Vagina (tissue), 2 donors: ENCODE measurements at regions not wholly inside any gene's neighbourhood (a gene's known extent, or its start where the extent isn't known, plus 50 kb on each side); places are given as distances from the start of the nearest gene placed in this dataset.

ENCODE experiments used
- POLR2A ChIP-seq, 2 donors: fragments of 450-650 bp; IDR thresholded peaks; one replicate each; pipeline ENCODE4 v1.6.1; 2017; ENCODE audit warnings: antibody characterized with exemption in 2 of 2, mild to moderate bottlenecking in 2 of 2, moderate library complexity in 2 of 2
- POLR2AphosphoS5 ChIP-seq, 2 donors: sonication (generic); formaldehyde crosslinking; IDR thresholded peaks; one replicate each; pipeline ENCODE4 v1.9.0; 2017; ENCODE audit warnings: antibody characterized with exemption in 2 of 2, mild to moderate bottlenecking in 2 of 2, low read depth in 1 of 2; ENCODE audit not compliant: insufficient read depth in 1 of 2
- TF ChIP-seq, protein P1 (sequence below), 3 experiments: fragments of 450-650 bp in 2 of 3; fragments of 200-600 bp in 1 of 3; sonication (generic) in 1 of 3; IDR thresholded peaks; one replicate each; pipeline ENCODE4 v1.5.1; 2017 to 2019; ENCODE audit warnings: antibody characterized with exemption in 3 of 3, mild to moderate bottlenecking in 2 of 3, moderate library complexity in 2 of 3

DNA sequence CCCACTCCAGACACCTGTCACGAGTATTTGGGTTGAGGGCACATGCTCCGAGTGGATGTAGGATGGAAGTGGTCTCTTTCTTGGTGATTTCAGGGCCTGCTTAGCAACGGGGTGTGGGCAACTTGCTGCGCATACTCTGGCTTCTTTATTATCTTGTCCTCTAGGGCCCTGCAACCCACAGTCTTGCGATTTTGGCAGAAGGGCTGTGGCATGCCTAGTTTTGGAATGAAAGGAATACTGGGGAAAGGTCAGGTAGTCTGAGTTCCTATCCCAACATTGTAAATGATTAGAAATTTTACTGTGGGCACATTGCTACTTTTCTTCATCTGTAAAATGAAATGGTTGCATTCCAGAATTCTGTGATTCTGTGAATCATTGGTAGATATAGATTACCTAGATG lies 74.3 kb downstream of the ACTBL2 start:
- TF ChIP-seq, protein P1, sequence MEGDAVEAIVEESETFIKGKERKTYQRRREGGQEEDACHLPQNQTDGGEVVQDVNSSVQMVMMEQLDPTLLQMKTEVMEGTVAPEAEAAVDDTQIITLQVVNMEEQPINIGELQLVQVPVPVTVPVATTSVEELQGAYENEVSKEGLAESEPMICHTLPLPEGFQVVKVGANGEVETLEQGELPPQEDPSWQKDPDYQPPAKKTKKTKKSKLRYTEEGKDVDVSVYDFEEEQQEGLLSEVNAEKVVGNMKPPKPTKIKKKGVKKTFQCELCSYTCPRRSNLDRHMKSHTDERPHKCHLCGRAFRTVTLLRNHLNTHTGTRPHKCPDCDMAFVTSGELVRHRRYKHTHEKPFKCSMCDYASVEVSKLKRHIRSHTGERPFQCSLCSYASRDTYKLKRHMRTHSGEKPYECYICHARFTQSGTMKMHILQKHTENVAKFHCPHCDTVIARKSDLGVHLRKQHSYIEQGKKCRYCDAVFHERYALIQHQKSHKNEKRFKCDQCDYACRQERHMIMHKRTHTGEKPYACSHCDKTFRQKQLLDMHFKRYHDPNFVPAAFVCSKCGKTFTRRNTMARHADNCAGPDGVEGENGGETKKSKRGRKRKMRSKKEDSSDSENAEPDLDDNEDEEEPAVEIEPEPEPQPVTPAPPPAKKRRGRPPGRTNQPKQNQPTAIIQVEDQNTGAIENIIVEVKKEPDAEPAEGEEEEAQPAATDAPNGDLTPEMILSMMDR (IDR thresholded peaks at IDR 0.05) = no peak
- TF ChIP-seq POLR2A (IDR thresholded peaks at IDR 0.05) = no peak
- no peak for TF ChIP-seq POLR2AphosphoS5 (IDR thresholded peaks at IDR 0.05; ENCODE audit: insufficient read depth in 1 of 2, low read depth in 1 of 2)
